ENCODE measurements at regions not wholly inside any gene's neighbourhood (a gene's known extent, or its start where the extent isn't known, plus 50 kb on each side); places are given as distances from the start of the nearest gene placed in this dataset.

GRCh38 chr4:64014647-64015046 lies 394.6 kb downstream of the TECRL start:
- TF ChIP-seq RAD21 (IDR thresholded peaks at IDR 0.05; ENCODE audit: low read length) (no peak), CTCF (conservative IDR thresholded peaks at IDR 0.05; ENCODE audit: low read depth, low read length) (no peak), RFX5 (IDR thresholded peaks at IDR 0.05; ENCODE audit: low read depth, low read length) (no peak), POLR2A (IDR thresholded peaks at IDR 0.05; ENCODE audit: low read depth, low read length) (no peak)

All from IMR-90 (cell line).